Smooth muscle cell (in vitro differentiated cells): ENCODE measurements at regions not wholly inside any gene's neighbourhood (a gene's known extent, or its start where the extent isn't known, plus 50 kb on each side); places are given as distances from the start of the nearest gene placed in this dataset.

Experiments used
- DNase-seq: peaks from one replicate; lab custom pipeline; 2025; ENCODE audit not compliant: unreplicated experiment; lab: John Stamatoyannopoulos, UW
- H2AFZ ChIP-seq: fragments of 200-600 bp; sonication (generic); 2 replicates; pipeline ENCODE4 v1.6.0; 2016; ENCODE audit warnings: antibody characterized with exemption, low read depth, mild to moderate bottlenecking
- H3F3A ChIP-seq: fragments of 200-600 bp; sonication (generic); 2 replicates; pipeline ENCODE4 v1.6.0; 2017; ENCODE audit warnings: antibody characterized with exemption, low read depth
- H3K27ac ChIP-seq: fragments of 200-600 bp; sonication (generic); 2 replicates; pipeline ENCODE4 v1.5.1; 2016; ENCODE audit warnings: low read depth, mild to moderate bottlenecking
- H3K27me3 ChIP-seq: fragments of 200-600 bp; sonication (generic); 2 replicates; pipeline ENCODE4 v1.6.1; 2016; ENCODE audit warnings: low read depth, mild to moderate bottlenecking
- H3K36me3 ChIP-seq: fragments of 200-600 bp; sonication (generic); 2 replicates; pipeline ENCODE4 v1.5.1; 2016; ENCODE audit warnings: low read depth
- H3K4me1 ChIP-seq: fragments of 200-600 bp; sonication (generic); 2 replicates; pipeline ENCODE4 v1.5.1; 2016; ENCODE audit warnings: low read depth
- H3K4me2 ChIP-seq: fragments of 200-600 bp; sonication (generic); 2 replicates; pipeline ENCODE4 v1.6.0; 2016; ENCODE audit warnings: mild to moderate bottlenecking
- H3K4me3 ChIP-seq: fragments of 200-600 bp; sonication (generic); 2 replicates; pipeline ENCODE4 v1.5.1; 2016; ENCODE audit warnings: mild to moderate bottlenecking
- H3K79me2 ChIP-seq: fragments of 200-600 bp; sonication (generic); 2 replicates; pipeline ENCODE4 v1.6.0; 2016; ENCODE audit warnings: low read depth, mild to moderate bottlenecking
- H3K9ac ChIP-seq: fragments of 200-600 bp; sonication (generic); 2 replicates; pipeline ENCODE4 v1.6.0; 2016; ENCODE audit warnings: low read depth
- H3K9me3 ChIP-seq: fragments of 200-600 bp; sonication (generic); replicated peaks from 2 replicates; pipeline ENCODE4 v1.5.1; 2016; ENCODE audit warnings: low read depth
- H4K20me1 ChIP-seq: fragments of 200-600 bp; sonication (generic); 2 replicates; pipeline ENCODE4 v1.6.0; 2016; ENCODE audit warnings: low read depth
- CTCF ChIP-seq: fragments of 200-600 bp; sonication (generic); IDR thresholded peaks from 2 replicates; pipeline ENCODE4 v1.5.1; 2017; ENCODE audit warnings: borderline replicate concordance, mild to moderate bottlenecking, antibody characterized with exemption; ENCODE audit not compliant: insufficient read depth, poor library complexity, severe bottlenecking
- WGBS: methylation state at CpG from one replicate; pipeline ENCODE4 v1.1.7; 2016; ENCODE audit warnings: low lambda C conversion rate; 5-methylcytosine and 5-hydroxymethylcytosine counted together

GRCh38 chr5:166991601-166992000, 1299.8 kb upstream of the WWC1 start:
- H3K4me1 ChIP-seq, result peaks cover 15% of the 10 kb centered on the region
- peaks cover 10% of the 10 kb centered on the region for H3K27me3 ChIP-seq
- no peaks in the 10 kb centered on the region for H3K79me2 ChIP-seq
- DNase-seq, result no peak
- H3K9me3 ChIP-seq, result no peaks in the 10 kb centered on the region
- H3K9ac ChIP-seq, result no peak overlapping the region
- H4K20me1 ChIP-seq, result no peaks in the 10 kb centered on the region
- H3K4me2 ChIP-seq, result no peak overlapping the region
- no peak overlapping the region for H3K4me3 ChIP-seq
- H3F3A ChIP-seq, result no peaks in the 10 kb centered on the region
- TF ChIP-seq CTCF, result no peak
- no peak overlapping the region for H2AFZ ChIP-seq
- no peaks in the 10 kb centered on the region for H3K36me3 ChIP-seq
- no peak overlapping the region for H3K27ac ChIP-seq
- WGBS, result 52% methylated on average over 1 of the region's 1 CpG

GRCh38 chr5:166992108-166992507, 1299.3 kb upstream of the WWC1 start:
- H3K9ac ChIP-seq, result no peak overlapping the region
- no peak overlapping the region for H2AFZ ChIP-seq
- TF ChIP-seq CTCF, result no peak
- no peaks in the 10 kb centered on the region for H3F3A ChIP-seq
- peaks cover 15% of the 10 kb centered on the region for H3K4me1 ChIP-seq
- no peaks in the 10 kb centered on the region for H3K79me2 ChIP-seq
- H3K27ac ChIP-seq, result no peak overlapping the region
- H3K4me2 ChIP-seq, result no peak overlapping the region
- no peaks in the 10 kb centered on the region for H4K20me1 ChIP-seq
- H3K4me3 ChIP-seq, result no peak overlapping the region
- no peaks in the 10 kb centered on the region for H3K9me3 ChIP-seq
- H3K36me3 ChIP-seq, result no peaks in the 10 kb centered on the region
- no peak for DNase-seq
- WGBS, result 90% methylated on average over 2 of the region's 2 CpGs
- peaks cover 10% of the 10 kb centered on the region for H3K27me3 ChIP-seq

- Histone ChIP-seq H3K9ac (no peak overlapping the region), H4K20me1 (no peaks in the 10 kb centered on the region), H3K4me1 (peaks cover 15% of the 10 kb centered on the region), H3F3A (no peaks in the 10 kb centered on the region), H3K9me3 (no peaks in the 10 kb centered on the region), H3K27me3 (peaks cover 2% of the 10 kb centered on the region), H3K36me3 (no peaks in the 10 kb centered on the region), H3K27ac (no peak overlapping the region), H3K4me3 (no peak overlapping the region), H3K4me2 (no peak overlapping the region), H3K79me2 (no peaks in the 10 kb centered on the region), H2AFZ (no peak overlapping the region)
- no peak for DNase-seq
- WGBS, result 86% methylated on average over 11 of the region's 11 CpGs
- TF ChIP-seq CTCF, result no peak
Observed at GRCh38 chr5:166992874-166993722, 1298.3 kb upstream of the WWC1 start.

- Histone ChIP-seq H4K20me1 (no peaks in the 10 kb centered on the region), H3F3A (no peaks in the 10 kb centered on the region), H3K79me2 (no peaks in the 10 kb centered on the region), H3K4me2 (no peak overlapping the region), H3K36me3 (no peaks in the 10 kb centered on the region), H3K4me1 (peaks cover 15% of the 10 kb centered on the region), H3K9me3 (no peaks in the 10 kb centered on the region), H3K27me3 (no peaks in the 10 kb centered on the region), H3K4me3 (no peak overlapping the region), H2AFZ (no peak overlapping the region), H3K9ac (no peak overlapping the region), H3K27ac (no peak overlapping the region)
- 94% methylated on average over 3 of the region's 3 CpGs for WGBS
- TF ChIP-seq CTCF, result no peak
- DNase-seq, result no peak
Observed at GRCh38 chr5:166994226-166994625, 1297.2 kb upstream of the WWC1 start.
